Activated gamma-delta T cell (primary cell): ENCODE measurements at regions not wholly inside any gene's neighbourhood (a gene's known extent, or its start where the extent isn't known, plus 50 kb on each side); places are given as distances from the start of the nearest gene placed in this dataset.
"Not testable (repeated sequence)": the region's sequence is repeated elsewhere in the genome, so short reads cannot be mapped to it uniquely, and the experiment has no call there.

Experiments
- DNase-seq: peaks from one replicate; lab custom pipeline; 2025; lab: John Stamatoyannopoulos, UW

- no peak for DNase-seq
These were observed 412.1 kb upstream of the TECRL start for GRCh38 chr4:64821219-64821976.

- no peak for DNase-seq
These were observed 405.4 kb upstream of the TECRL start for GRCh38 chr4:64814616-64815015.

GRCh38 chr4:64807821-64808220, 398.6 kb upstream of the TECRL start:
- DNase-seq = no peak

GRCh38 chr4:64799751-64800150, 390.5 kb upstream of the TECRL start:
- no peak for DNase-seq

- DNase-seq = not testable (repeated sequence)
These were observed 389.6 kb upstream of the TECRL start for GRCh38 chr4:64798828-64799227.

GRCh38 chr4:64796581-64796980, 387.3 kb upstream of the TECRL start:
- no peak for DNase-seq

GRCh38 chr4:64784125-64784524, 374.9 kb upstream of the TECRL start:
- DNase-seq = no peak

GRCh38 chr4:64781737-64782326, 372.6 kb upstream of the TECRL start:
- DNase-seq = no peak

GRCh38 chr4:64780664-64781063, 371.4 kb upstream of the TECRL start:
- no peak for DNase-seq

GRCh38 chr4:64777286-64777685, 368.0 kb upstream of the TECRL start:
- no peak for DNase-seq

GRCh38 chr4:64776820-64777219, 367.6 kb upstream of the TECRL start:
- DNase-seq = no peak

GRCh38 chr4:64774626-64775025, 365.4 kb upstream of the TECRL start:
- no peak for DNase-seq

- no peak for DNase-seq
These were observed 361.9 kb upstream of the TECRL start for GRCh38 chr4:64771149-64771548.

GRCh38 chr4:64767547-64767946, 358.3 kb upstream of the TECRL start:
- no peak for DNase-seq

GRCh38 chr4:64766565-64766964, 357.3 kb upstream of the TECRL start:
- no peak for DNase-seq

- DNase-seq = no peak
These were observed 346.8 kb upstream of the TECRL start for GRCh38 chr4:64756016-64756415.

GRCh38 chr4:64747919-64748715, 338.9 kb upstream of the TECRL start:
- DNase-seq = no peak

- no peak for DNase-seq
These were observed 329.0 kb upstream of the TECRL start for GRCh38 chr4:64738240-64738639.

- DNase-seq = not testable (repeated sequence)
These were observed 328.5 kb upstream of the TECRL start for GRCh38 chr4:64737854-64738138.

GRCh38 chr4:64737026-64737853, 328.0 kb upstream of the TECRL start:
- DNase-seq = no peak

- no peak for DNase-seq
These were observed 320.3 kb upstream of the TECRL start for GRCh38 chr4:64729561-64729960.

GRCh38 chr4:64727960-64728359, 318.7 kb upstream of the TECRL start:
- DNase-seq = no peak
